ENCODE measurements at regions not wholly inside any gene's neighbourhood (a gene's known extent, or its start where the extent isn't known, plus 50 kb on each side); places are given as distances from the start of the nearest gene placed in this dataset.
A peak's percentile ranks its signal among the peaks of the same experiment; 100 is the strongest.

DNA sequence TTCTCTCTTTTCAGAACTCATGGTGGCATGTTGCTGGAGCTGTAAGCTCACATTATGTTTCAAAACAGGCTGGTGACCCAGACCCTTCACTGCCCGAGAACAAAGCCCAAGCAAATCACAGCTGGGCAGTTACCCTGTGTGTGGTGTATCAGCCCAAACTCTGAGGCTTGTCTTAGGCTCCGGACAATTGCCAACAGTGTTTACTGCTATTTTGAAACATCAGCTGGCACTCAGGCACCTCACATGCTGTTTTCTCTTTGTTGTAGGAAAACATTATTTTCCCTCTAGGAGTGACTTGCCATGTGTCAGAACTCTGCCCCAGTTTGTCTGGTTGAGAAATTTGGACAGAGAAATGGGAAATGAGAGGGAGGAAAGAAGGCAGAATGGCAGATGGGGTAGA lies 237.6 kb upstream of the APCDD1 start:
- TF ChIP-seq, protein P1, sequence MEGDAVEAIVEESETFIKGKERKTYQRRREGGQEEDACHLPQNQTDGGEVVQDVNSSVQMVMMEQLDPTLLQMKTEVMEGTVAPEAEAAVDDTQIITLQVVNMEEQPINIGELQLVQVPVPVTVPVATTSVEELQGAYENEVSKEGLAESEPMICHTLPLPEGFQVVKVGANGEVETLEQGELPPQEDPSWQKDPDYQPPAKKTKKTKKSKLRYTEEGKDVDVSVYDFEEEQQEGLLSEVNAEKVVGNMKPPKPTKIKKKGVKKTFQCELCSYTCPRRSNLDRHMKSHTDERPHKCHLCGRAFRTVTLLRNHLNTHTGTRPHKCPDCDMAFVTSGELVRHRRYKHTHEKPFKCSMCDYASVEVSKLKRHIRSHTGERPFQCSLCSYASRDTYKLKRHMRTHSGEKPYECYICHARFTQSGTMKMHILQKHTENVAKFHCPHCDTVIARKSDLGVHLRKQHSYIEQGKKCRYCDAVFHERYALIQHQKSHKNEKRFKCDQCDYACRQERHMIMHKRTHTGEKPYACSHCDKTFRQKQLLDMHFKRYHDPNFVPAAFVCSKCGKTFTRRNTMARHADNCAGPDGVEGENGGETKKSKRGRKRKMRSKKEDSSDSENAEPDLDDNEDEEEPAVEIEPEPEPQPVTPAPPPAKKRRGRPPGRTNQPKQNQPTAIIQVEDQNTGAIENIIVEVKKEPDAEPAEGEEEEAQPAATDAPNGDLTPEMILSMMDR (conservative IDR thresholded peaks at IDR 0.05; ENCODE audit: low read depth, low read length): no peak
- no peak overlapping the region for H3K4me3 ChIP-seq (ENCODE audit: low read depth, low read length)
- no peak for DNase-seq (ENCODE audit: low read depth)

DNA sequence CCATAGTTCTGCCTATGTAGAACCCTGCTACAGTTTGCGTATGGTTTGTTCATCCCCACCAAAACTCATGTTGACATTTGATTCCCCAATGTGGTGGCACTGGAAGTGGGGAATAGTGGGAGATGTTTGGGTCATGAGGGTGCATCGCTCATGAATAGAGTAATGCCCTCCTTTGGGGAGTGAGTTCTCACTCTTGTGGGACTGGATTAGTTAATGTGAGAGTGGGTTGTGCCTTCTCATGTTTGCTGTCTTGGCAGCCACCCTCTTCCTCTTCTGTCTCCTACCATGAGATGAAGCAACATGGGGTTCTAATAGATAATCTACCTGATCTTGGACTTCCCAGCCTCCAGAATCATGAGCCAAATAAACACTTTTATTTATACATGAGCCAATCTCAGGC lies 237.2 kb upstream of the APCDD1 start:
- TF ChIP-seq, protein P1 (conservative IDR thresholded peaks at IDR 0.05; ENCODE audit: low read depth, low read length): no peak
- H3K4me3 ChIP-seq (ENCODE audit: low read depth, low read length): no peak overlapping the region
- DNase-seq (ENCODE audit: low read depth): no peak

DNA sequence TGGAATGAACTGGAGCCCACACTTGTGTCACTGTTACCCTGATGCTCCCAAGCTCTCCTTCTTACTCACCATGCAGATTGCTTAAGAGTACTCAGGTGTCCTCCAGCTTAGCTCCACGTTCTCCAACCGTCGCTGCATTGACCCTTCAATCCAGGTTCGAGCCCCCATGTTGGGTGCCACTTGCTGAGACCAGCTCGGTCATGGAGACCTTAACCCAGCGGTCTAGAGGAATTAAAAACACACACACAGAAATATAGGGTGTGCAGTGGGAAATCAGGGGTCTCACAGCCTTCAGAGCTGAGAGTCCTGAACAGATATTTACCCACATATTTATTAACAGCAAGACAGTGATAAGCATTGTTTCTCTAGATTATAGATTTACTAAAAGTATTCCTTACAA lies 229.1 kb upstream of the APCDD1 start:
- TF ChIP-seq, protein P1 (conservative IDR thresholded peaks at IDR 0.05; ENCODE audit: low read depth, low read length): no peak
- H3K4me3 ChIP-seq (ENCODE audit: low read depth, low read length): no peak overlapping the region
- no peak for DNase-seq (ENCODE audit: low read depth)

DNA sequence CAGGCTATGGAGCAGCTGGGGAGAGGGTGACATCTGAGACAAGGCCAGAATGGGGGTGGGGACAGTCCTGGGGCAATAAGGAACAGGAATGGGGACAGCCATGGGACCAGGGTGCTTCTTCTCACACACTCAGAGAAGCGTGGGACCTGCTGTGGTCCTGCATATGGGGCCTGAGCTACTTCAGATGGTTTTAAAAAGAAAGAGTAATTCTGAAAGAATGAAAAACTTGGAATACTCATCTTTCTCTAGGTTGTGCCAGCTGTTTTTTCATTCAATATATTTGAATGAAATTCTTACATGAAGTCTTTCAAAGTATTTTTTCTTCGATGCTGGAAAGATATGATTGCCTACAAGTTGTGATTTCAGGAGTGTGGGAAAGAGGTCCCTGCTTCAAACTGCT lies 227.5 kb upstream of the APCDD1 start:
- no peak overlapping the region for H3K4me3 ChIP-seq (ENCODE audit: low read depth, low read length)
- TF ChIP-seq, protein P1 (conservative IDR thresholded peaks at IDR 0.05; ENCODE audit: low read depth, low read length): no peak
- DNase-seq (ENCODE audit: low read depth): no peak

DNA sequence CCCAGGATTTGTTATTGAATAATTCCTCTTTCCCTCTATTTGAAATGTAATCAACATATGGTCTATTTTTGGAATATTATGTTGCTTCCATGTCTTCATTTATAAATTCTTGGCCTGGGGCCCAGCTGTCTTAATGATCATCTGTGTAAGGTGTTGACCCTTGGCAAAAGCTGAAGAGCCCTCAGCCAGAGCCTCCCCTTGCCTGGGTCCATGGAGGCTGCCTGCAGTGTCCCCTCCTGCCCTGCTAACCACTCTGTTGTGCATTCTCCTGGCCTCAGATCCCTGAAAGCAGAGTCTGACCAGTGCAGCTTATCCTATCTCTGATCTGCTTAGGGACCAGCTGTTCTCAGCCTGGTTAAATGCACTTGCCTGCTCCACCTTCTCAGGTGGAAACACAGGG lies 226.1 kb upstream of the APCDD1 start:
- TF ChIP-seq, protein P1 (conservative IDR thresholded peaks at IDR 0.05; ENCODE audit: low read depth, low read length): no peak
- DNase-seq (ENCODE audit: low read depth): no peak
- H3K4me3 ChIP-seq (ENCODE audit: low read depth, low read length): no peak overlapping the region

DNA sequence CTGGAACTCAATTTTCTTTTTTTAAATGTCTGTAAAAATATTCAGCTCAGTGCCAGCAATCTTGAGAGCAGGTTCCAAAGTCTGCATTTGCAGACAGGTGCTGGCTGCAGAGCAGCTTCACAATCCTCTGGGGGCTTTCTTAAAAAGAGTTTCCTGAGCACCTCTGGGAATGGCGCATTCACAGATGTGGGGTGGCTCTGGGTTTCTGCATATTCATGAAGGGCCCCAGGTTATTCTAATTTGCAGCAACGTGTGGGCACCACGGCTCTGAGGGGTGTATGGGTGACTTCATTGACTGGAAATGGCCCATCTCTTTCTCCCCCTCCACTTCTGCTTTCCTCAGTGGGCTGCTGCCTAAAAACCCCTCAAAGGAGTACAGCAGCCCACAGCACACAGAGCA lies 225.0 kb upstream of the APCDD1 start:
- no peak overlapping the region for H3K4me3 ChIP-seq (ENCODE audit: low read depth, low read length)

DNA sequence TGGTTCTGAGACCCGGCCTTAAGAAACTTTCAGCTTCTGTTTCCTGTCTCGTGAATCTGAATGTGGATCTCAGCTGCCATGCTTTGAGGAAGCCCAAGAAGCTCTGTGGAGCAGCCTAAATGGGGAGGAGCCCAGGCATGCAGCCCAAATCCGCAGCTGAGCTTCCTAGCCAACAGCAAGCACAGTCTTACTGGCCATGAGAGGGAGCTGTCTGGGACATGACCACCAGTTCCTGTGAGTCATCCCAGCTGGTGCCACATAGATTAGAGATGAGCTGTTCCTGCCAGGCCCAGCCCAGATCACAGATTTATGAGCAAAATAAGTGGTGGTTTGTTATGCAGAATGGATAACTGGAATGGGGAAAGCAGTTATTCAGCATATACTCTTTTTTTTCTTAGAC lies 224.4 kb upstream of the APCDD1 start:
- DNase-seq (ENCODE audit: low read depth): peak; percentile 75
- no peak overlapping the region for H3K4me3 ChIP-seq (ENCODE audit: low read depth, low read length)
- TF ChIP-seq, protein P1 (conservative IDR thresholded peaks at IDR 0.05; ENCODE audit: low read depth, low read length): peak; percentile 26

More for the DNA sequence above, 225.0 kb upstream of the APCDD1 start:
- DNase-seq (ENCODE audit: low read depth): no peak
- TF ChIP-seq, protein P1 (conservative IDR thresholded peaks at IDR 0.05; ENCODE audit: low read depth, low read length): no peak

Data from choroid plexus epithelial cell (primary cell).